ENCODE measurements at regions not wholly inside any gene's neighbourhood (a gene's known extent, or its start where the extent isn't known, plus 50 kb on each side); places are given as distances from the start of the nearest gene placed in this dataset.
"Not testable (repeated sequence)": the region's sequence is repeated elsewhere in the genome, so short reads cannot be mapped to it uniquely, and the experiment has no call there.

DNA sequence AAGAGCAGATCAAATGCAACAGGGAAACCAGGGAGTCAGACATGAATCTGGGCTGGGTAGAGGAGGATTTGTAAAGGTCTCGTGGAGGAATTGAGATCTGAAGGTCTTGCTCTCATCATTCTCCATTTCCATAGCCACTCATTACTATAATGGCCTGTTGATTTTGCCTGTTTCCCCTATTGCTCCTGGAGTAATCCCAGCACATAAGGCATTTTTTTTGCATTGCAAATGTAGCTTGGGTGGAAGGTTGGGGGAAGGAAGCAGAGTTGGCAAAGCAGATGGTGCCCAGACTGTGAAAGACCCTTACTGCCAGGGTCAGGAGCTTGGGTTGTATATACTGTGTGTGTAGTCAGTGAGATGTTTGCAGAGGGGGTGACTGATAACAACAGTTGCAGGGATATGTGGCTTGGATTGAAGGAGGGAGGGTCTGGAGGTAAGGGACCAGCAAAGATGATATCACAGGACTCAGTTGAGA lies 116.0 kb downstream of the TTC6 start:
- no peaks in the 10 kb centered on the region for H3K79me2 ChIP-seq (ENCODE audit: low read depth)
- TF ChIP-seq, protein P1, sequence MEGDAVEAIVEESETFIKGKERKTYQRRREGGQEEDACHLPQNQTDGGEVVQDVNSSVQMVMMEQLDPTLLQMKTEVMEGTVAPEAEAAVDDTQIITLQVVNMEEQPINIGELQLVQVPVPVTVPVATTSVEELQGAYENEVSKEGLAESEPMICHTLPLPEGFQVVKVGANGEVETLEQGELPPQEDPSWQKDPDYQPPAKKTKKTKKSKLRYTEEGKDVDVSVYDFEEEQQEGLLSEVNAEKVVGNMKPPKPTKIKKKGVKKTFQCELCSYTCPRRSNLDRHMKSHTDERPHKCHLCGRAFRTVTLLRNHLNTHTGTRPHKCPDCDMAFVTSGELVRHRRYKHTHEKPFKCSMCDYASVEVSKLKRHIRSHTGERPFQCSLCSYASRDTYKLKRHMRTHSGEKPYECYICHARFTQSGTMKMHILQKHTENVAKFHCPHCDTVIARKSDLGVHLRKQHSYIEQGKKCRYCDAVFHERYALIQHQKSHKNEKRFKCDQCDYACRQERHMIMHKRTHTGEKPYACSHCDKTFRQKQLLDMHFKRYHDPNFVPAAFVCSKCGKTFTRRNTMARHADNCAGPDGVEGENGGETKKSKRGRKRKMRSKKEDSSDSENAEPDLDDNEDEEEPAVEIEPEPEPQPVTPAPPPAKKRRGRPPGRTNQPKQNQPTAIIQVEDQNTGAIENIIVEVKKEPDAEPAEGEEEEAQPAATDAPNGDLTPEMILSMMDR (IDR thresholded peaks at IDR 0.05), result no peak
- TF ChIP-seq EZH2phosphoT487 (IDR thresholded peaks at IDR 0.05) (no peak), EZH2 (IDR thresholded peaks at IDR 0.05) (no peak)
- Mint-ChIP-seq H3K36me3 (no peaks in the 10 kb centered on the region), H3K27ac (no peak overlapping the region), H3K9me3 (no peaks in the 10 kb centered on the region), H3K4me1 (no peaks in the 10 kb centered on the region), H3K27me3 (ENCODE audit: insufficient read depth, low read depth) (peaks cover 3% of the 10 kb centered on the region), H3K4me3 (no peak overlapping the region)
- no peak overlapping the region for H3K4me3 ChIP-seq
- H3K4me2 ChIP-seq, result no peak overlapping the region
- no peak for DNase-seq (ENCODE audit: low spot score)
- H3K27ac ChIP-seq, result no peak overlapping the region
- no peaks in the 10 kb centered on the region for H3K4me1 ChIP-seq
- no peak overlapping the region for H3K9ac ChIP-seq
- no peaks in the 10 kb centered on the region for H3K27me3 ChIP-seq
- H4K20me1 ChIP-seq (ENCODE audit: low read depth), result no peaks in the 10 kb centered on the region
- no peaks in the 10 kb centered on the region for H3F3A ChIP-seq (ENCODE audit: low read depth)
- H2AFZ ChIP-seq (replicated peaks), result no peak overlapping the region
- H3K36me3 ChIP-seq, result no peaks in the 10 kb centered on the region
- no peaks in the 10 kb centered on the region for H3K9me3 ChIP-seq (ENCODE audit: low read depth)

DNA sequence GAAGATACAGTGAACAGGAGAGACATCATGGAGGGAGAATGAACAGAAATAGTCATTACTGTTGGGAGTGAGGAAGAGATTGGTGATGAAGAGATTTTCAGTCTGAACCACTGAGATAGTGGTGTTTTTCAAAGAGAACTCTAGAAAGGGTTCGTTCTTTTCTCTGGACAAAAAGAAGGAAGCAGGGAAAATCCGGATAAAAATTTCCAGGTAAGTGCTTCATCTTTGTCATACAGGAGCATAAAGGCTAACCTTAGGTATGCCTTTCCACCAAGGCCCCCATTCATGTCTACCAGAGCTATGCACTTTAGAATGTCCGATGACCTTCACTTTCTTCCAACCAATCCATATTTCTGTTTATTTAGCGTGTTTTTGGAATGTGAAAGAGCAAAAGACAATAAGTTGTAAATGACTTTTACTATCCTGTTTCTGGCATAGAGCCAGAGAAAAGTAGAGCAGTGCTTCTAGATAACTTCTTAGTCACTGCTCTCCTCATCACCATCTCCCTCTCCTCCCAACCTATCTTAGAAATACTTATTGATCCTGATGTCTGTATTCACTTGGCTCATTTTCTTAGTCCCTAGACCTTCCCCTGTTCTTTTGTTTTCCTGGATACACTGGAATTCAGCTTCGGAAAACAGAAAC lies 116.5 kb downstream of the TTC6 start:
- no peaks in the 10 kb centered on the region for H3K36me3 ChIP-seq
- no peak overlapping the region for H3K27ac Mint-ChIP-seq
- H3K9ac ChIP-seq, result no peak overlapping the region
- TF ChIP-seq EZH2phosphoT487 (IDR thresholded peaks at IDR 0.05) (no peak), EZH2 (IDR thresholded peaks at IDR 0.05) (no peak)
- TF ChIP-seq, protein P1 (IDR thresholded peaks at IDR 0.05), result no peak
- H3K27me3 ChIP-seq, result no peaks in the 10 kb centered on the region
- no peaks in the 10 kb centered on the region for H3K79me2 ChIP-seq (ENCODE audit: low read depth)
- H3K9me3 Mint-ChIP-seq, result no peaks in the 10 kb centered on the region
- no peak overlapping the region for H2AFZ ChIP-seq (replicated peaks)
- H3K36me3 Mint-ChIP-seq, result no peaks in the 10 kb centered on the region
- H3K9me3 ChIP-seq (ENCODE audit: low read depth), result no peaks in the 10 kb centered on the region
- no peaks in the 10 kb centered on the region for H4K20me1 ChIP-seq (ENCODE audit: low read depth)
- no peak overlapping the region for H3K4me2 ChIP-seq
- no peak overlapping the region for H3K27ac ChIP-seq
- peaks cover 3% of the 10 kb centered on the region for H3K27me3 Mint-ChIP-seq (ENCODE audit: insufficient read depth, low read depth)
- H3K4me1 Mint-ChIP-seq, result no peaks in the 10 kb centered on the region
- no peak overlapping the region for H3K4me3 ChIP-seq
- H3F3A ChIP-seq (ENCODE audit: low read depth), result no peaks in the 10 kb centered on the region
- H3K4me1 ChIP-seq, result no peaks in the 10 kb centered on the region
- no peak overlapping the region for H3K4me3 Mint-ChIP-seq
- no peak for DNase-seq (ENCODE audit: low spot score)

DNA sequence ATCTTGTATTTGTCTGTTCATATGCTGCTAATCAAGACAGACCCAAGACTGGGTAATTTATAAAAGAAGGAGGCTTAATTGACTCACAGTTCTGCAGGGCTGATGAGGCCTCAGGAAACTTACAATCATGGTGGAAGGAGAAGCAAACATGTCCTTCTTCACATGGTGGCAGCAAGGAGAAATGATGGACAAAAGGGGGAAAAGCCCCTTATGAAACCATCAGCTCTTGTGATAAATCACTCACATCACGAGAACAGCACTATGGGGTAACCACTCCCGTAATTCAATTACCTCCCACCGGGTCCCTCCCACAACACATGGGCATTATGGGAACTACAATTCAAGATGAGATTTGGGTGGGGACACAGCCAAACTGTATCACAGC lies 117.0 kb downstream of the TTC6 start:
- H3K9ac ChIP-seq, H3K27ac ChIP-seq, H3K36me3 Mint-ChIP-seq: not testable (repeated sequence)

DNA sequence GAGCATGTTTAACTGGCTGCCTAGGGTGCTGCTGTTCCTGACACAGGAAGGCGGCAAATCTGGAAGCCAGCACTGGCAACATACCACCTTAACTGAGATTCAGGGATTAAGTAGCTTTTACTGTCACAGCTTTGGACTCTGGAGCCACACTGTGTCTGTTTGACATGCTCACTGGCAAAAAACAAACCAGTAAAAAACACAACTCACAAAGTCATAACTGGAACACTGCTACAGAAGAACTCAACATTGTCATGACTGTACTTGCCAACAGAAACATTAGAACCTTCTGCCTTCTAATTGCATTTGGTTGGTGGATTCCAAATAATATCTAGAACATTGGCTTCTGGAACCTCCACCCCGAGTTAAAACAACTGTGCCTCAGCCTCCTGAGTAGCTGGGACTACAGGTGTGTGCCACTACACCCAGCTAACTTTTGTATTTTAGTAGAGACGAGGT lies 117.6 kb downstream of the TTC6 start:
- no peaks in the 10 kb centered on the region for H3K9me3 Mint-ChIP-seq
- no peaks in the 10 kb centered on the region for H3K4me1 Mint-ChIP-seq
- H3F3A ChIP-seq (ENCODE audit: low read depth), result no peaks in the 10 kb centered on the region
- no peak overlapping the region for H3K9ac ChIP-seq
- no peak for TF ChIP-seq EZH2 (IDR thresholded peaks at IDR 0.05)
- TF ChIP-seq EZH2phosphoT487 (IDR thresholded peaks at IDR 0.05), result no peak
- TF ChIP-seq, protein P1 (IDR thresholded peaks at IDR 0.05), result no peak
- H3K4me3 ChIP-seq, result no peak overlapping the region
- H2AFZ ChIP-seq (replicated peaks), result no peak overlapping the region
- H3K27me3 ChIP-seq, result no peaks in the 10 kb centered on the region
- peaks cover 3% of the 10 kb centered on the region for H3K27me3 Mint-ChIP-seq (ENCODE audit: insufficient read depth, low read depth)
- no peaks in the 10 kb centered on the region for H3K36me3 ChIP-seq
- H3K4me1 ChIP-seq, result no peaks in the 10 kb centered on the region
- H3K9me3 ChIP-seq (ENCODE audit: low read depth), result no peaks in the 10 kb centered on the region
- no peak for DNase-seq (ENCODE audit: low spot score)
- no peaks in the 10 kb centered on the region for H3K79me2 ChIP-seq (ENCODE audit: low read depth)
- H3K27ac ChIP-seq, result no peak overlapping the region
- H4K20me1 ChIP-seq (ENCODE audit: low read depth), result no peaks in the 10 kb centered on the region
- no peak overlapping the region for H3K27ac Mint-ChIP-seq
- no peaks in the 10 kb centered on the region for H3K36me3 Mint-ChIP-seq
- H3K4me2 ChIP-seq, result no peak overlapping the region
- H3K4me3 Mint-ChIP-seq, result no peak overlapping the region

More for the DNA sequence above, 117.0 kb downstream of the TTC6 start:
- H3K9me3 Mint-ChIP-seq; H3K4me3 ChIP-seq; H4K20me1 ChIP-seq (ENCODE audit: low read depth); H3K4me3 Mint-ChIP-seq; H3K27ac Mint-ChIP-seq; H3K9me3 ChIP-seq (ENCODE audit: low read depth); H3K4me1 Mint-ChIP-seq; H3K27me3 Mint-ChIP-seq (ENCODE audit: insufficient read depth, low read depth); H2AFZ ChIP-seq (replicated peaks); H3K79me2 ChIP-seq (ENCODE audit: low read depth); H3K4me2 ChIP-seq; H3K36me3 ChIP-seq; H3F3A ChIP-seq (ENCODE audit: low read depth); DNase-seq (ENCODE audit: low spot score); H3K27me3 ChIP-seq; H3K4me1 ChIP-seq: not testable (repeated sequence)
